ENCODE measurements at regions not wholly inside any gene's neighbourhood (a gene's known extent, or its start where the extent isn't known, plus 50 kb on each side); places are given as distances from the start of the nearest gene placed in this dataset.

GRCh38 chr14:76926521-76927251 is 100.5 kb downstream of the LRRC74A start:
- DNase-seq (ENCODE audit: low read depth) = no peak

GRCh38 chr14:76925097-76925441 is 98.9 kb downstream of the LRRC74A start:
- DNase-seq (ENCODE audit: low read depth) = no peak

GRCh38 chr14:76924371-76925096 is 98.3 kb downstream of the LRRC74A start:
- no peak for DNase-seq (ENCODE audit: low read depth)

- no peak for DNase-seq (ENCODE audit: low read depth)
Measured at GRCh38 chr14:76923431-76924370, 97.5 kb downstream of the LRRC74A start.

GRCh38 chr14:76922584-76922983 is 96.4 kb downstream of the LRRC74A start:
- DNase-seq (ENCODE audit: low read depth) = no peak

GRCh38 chr14:76922092-76922491 is 95.9 kb downstream of the LRRC74A start:
- DNase-seq (ENCODE audit: low read depth) = no peak

GRCh38 chr14:76921088-76921399 is 94.8 kb downstream of the LRRC74A start:
- no peak for DNase-seq (ENCODE audit: low read depth)

GRCh38 chr14:76920331-76921087 is 94.3 kb downstream of the LRRC74A start:
- DNase-seq (ENCODE audit: low read depth) = no peak

- DNase-seq (ENCODE audit: low read depth) = no peak
Measured at GRCh38 chr14:76919431-76920330, 93.5 kb downstream of the LRRC74A start.
